HEK293 (cell line): ENCODE measurements at regions not wholly inside any gene's neighbourhood (a gene's known extent, or its start where the extent isn't known, plus 50 kb on each side); places are given as distances from the start of the nearest gene placed in this dataset.

Experiments
- CTCF ChIA-PET: fragments of 350-600 bp; formaldehyde crosslinking; extraction: SDS; loops from one replicate; lab custom pipeline; 2021; ENCODE audit warnings: antibody characterized with exemption; lab: Yijun Ruan, JAX
- POLR2A ChIA-PET: fragments of 300-600 bp; formaldehyde crosslinking; extraction: SDS; loops from one replicate; lab custom pipeline; 2020; ENCODE audit warnings: antibody characterized with exemption, inconsistent platforms; lab: Yijun Ruan, JAX
- H3K27ac ChIP-seq: fragments of 200-500 bp; sonication (Bioruptor generic); 2 replicates; pipeline ENCODE4 v1.5.1; 2014; ENCODE audit warnings: low read depth, low read length, control low read depth, inconsistent platforms; ENCODE audit errors: extremely low read depth
- H3K36me3 ChIP-seq, 2 experiments: fragments of 200-500 bp in 1 of 2; sonication (Bioruptor generic) in 1 of 2; 1 replicate in 1 of 2; 2 replicates in 1 of 2; pipeline ENCODE4 v1.5.1; 2014 to 2017; ENCODE audit warnings: inconsistent platforms in 2 of 2, low read length in 2 of 2; ENCODE audit not compliant: control insufficient read depth in 2 of 2, insufficient read depth in 1 of 2
- H3K4me1 ChIP-seq: fragments of 200-500 bp; sonication (Bioruptor generic); 2 replicates; pipeline ENCODE4 v1.5.1; 2014; ENCODE audit warnings: mild to moderate bottlenecking, low read length, inconsistent platforms; ENCODE audit not compliant: control insufficient read depth, insufficient read depth
- H3K4me3 ChIP-seq: 2 replicates; pipeline ENCODE4 v1.5.1; 2011; ENCODE audit warnings: low read depth, mild to moderate bottlenecking, control low read depth, low read length, moderate library complexity
- H3K9me3 ChIP-seq: fragments of 200-500 bp; sonication (Bioruptor generic); 2 replicates; pipeline ENCODE4 v1.5.1; 2014; ENCODE audit warnings: low read depth, low read length, inconsistent platforms; ENCODE audit not compliant: control insufficient read depth, insufficient read depth
- REST ChIP-seq: fragments of 450-650 bp; formaldehyde crosslinking; IDR thresholded peaks from 2 replicates; pipeline ENCODE4 v1.5.1; 2016; ENCODE audit warnings: missing biosample characterization, missing genetic modification characterization
- SCRT1 ChIP-seq: fragments of 450-650 bp; formaldehyde crosslinking; IDR thresholded peaks from 2 replicates; pipeline ENCODE4 v1.5.1; 2016; ENCODE audit warnings: missing biosample characterization, missing genetic modification characterization, borderline replicate concordance
- SP3 ChIP-seq: fragments of 450-650 bp; formaldehyde crosslinking; IDR thresholded peaks from 2 replicates; pipeline ENCODE4 v1.5.1; 2016; ENCODE audit warnings: missing biosample characterization, missing genetic modification characterization
- ZFHX2 ChIP-seq: fragments of 450-650 bp; formaldehyde crosslinking; conservative IDR thresholded peaks from 2 replicates; pipeline ENCODE4 v1.5.1; 2016; ENCODE audit warnings: missing biosample characterization, missing genetic modification characterization
- ZNF114 ChIP-seq: fragments of 450-650 bp; formaldehyde crosslinking; IDR thresholded peaks from 2 replicates; pipeline ENCODE4 v1.5.0; 2017; ENCODE audit warnings: missing biosample characterization, missing genetic modification characterization
- ZNF449 ChIP-seq: fragments of 450-650 bp; formaldehyde crosslinking; IDR thresholded peaks from 2 replicates; pipeline ENCODE4 v1.5.1; 2017; ENCODE audit warnings: missing biosample characterization, mild to moderate bottlenecking, missing genetic modification characterization, moderate library complexity
- ZNF513 ChIP-seq: fragments of 450-650 bp; IDR thresholded peaks from 2 replicates; pipeline ENCODE4 v1.5.1; 2018; ENCODE audit warnings: missing biosample characterization, missing genetic modification characterization
- ZNF549 ChIP-seq: fragments of 450-650 bp; IDR thresholded peaks from 2 replicates; pipeline ENCODE4 v1.5.1; 2018; ENCODE audit warnings: missing biosample characterization, missing genetic modification characterization, mild to moderate bottlenecking, inconsistent platforms, moderate library complexity
- ZNF626 ChIP-seq: fragments of 450-650 bp; sonication (Bioruptor Pico); formaldehyde crosslinking; IDR thresholded peaks from 2 replicates; pipeline ENCODE4 v1.5.1; 2018; ENCODE audit warnings: missing biosample characterization, missing genetic modification characterization, inconsistent platforms
- ZNF639 ChIP-seq: fragments of 450-650 bp; formaldehyde crosslinking; IDR thresholded peaks from 2 replicates; pipeline ENCODE4 v1.5.1; 2016; ENCODE audit warnings: missing biosample characterization, missing genetic modification characterization
- ZNF654 ChIP-seq: fragments of 450-650 bp; formaldehyde crosslinking; IDR thresholded peaks from 2 replicates; pipeline ENCODE4 v1.5.1; 2016; ENCODE audit warnings: low read depth, missing biosample characterization, missing genetic modification characterization
- ZNF707 ChIP-seq: fragments of 450-650 bp; formaldehyde crosslinking; IDR thresholded peaks from 2 replicates; pipeline ENCODE4 v1.5.1; 2016; ENCODE audit warnings: missing biosample characterization, missing genetic modification characterization
- TF ChIP-seq, protein P1 (sequence below): fragments of 450-650 bp; formaldehyde crosslinking; IDR thresholded peaks from 2 replicates; pipeline ENCODE4 v1.5.1; 2017; ENCODE audit warnings: missing biosample characterization, missing genetic modification characterization
- TF ChIP-seq, protein P2 (sequence below): fragments of 450-650 bp; formaldehyde crosslinking; IDR thresholded peaks from 2 replicates; pipeline ENCODE4 v1.5.1; 2016; ENCODE audit warnings: missing biosample characterization, missing genetic modification characterization

DNA sequence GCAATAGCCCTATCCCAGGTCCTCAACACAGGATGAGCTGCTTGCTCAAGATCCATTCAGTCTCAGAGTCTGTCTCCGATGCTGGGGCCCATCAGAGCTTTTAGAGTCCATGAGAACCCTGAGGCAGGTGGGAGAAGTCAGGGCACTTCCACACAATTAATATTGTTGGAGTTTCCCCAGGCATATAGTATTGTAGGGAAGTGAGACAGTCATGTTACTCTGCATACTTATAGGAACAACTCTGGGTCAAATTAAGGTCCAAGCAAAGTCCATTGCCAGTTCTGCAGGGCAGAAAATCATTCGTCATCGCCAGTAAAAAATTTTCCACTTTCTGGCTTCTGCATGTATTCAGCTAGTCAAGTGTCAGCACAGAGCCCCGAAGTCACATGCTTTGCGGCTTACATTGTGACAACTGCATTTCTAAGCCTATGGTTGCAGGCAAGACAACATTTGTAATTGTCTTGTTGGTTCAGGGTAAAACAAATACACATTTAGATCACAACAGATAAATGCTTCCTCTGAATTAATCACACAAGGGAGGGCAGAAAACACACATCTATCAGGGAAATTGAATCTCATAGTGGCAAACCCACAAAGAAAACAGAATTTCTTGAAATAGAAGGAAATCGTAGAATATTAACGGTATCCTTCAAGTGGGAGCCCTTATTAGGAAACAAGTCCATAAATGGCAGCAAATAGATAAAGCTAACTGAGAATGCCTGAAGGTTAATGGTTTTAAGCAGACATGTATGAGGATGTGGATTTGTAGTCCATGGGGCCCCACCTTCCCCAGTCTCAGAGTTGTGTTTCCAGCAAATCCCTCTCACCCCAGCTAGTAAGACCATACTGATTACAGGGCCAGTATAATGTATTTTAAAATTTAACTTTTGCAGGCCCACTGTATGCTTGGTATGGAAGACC lies 412.1 kb upstream of the RASGEF1B start (continued):
- no peak for TF ChIP-seq REST (tag by site-specific recombination)
- no peak for TF ChIP-seq ZNF114 (tag by site-specific recombination)
- TF ChIP-seq, protein P1, sequence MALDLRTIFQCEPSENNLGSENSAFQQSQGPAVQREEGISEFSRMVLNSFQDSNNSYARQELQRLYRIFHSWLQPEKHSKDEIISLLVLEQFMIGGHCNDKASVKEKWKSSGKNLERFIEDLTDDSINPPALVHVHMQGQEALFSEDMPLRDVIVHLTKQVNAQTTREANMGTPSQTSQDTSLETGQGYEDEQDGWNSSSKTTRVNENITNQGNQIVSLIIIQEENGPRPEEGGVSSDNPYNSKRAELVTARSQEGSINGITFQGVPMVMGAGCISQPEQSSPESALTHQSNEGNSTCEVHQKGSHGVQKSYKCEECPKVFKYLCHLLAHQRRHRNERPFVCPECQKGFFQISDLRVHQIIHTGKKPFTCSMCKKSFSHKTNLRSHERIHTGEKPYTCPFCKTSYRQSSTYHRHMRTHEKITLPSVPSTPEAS (tag by site-specific recombination): no peak
- TF ChIP-seq, all 188 proteins: peak for 0

DNA sequence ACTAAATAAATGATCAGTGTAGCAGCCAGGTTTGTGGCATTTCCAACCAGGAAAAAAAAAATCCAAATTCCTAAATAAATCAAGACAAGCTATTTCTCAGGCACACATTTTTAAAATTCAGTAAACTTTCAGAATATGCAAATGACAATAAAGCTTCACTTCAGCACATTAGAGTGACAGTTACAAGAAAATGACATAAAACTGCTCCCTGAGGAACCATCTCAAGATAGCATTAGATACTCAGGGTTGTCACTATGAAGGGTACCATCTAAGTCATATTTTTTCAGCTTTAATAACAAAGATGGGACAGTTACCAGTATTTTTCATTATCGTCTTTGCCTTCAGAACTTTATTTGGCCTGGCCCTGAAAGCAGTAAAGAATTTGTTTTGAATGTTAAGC lies 411.3 kb upstream of the RASGEF1B start:
- CTCF ChIA-PET: interaction anchor here (0.6 kb wide), 1 partner anchor 38 kb away, joined by 3 read pairs; no protein-coding TSS in a partner anchor

More for the DNA sequence above, 411.3 kb upstream of the RASGEF1B start:
- Histone ChIP-seq H3K4me1 (no peaks in the 10 kb centered on the region), H3K4me3 (no peak overlapping the region), H3K9me3 (no peaks in the 10 kb centered on the region), H3K27ac (no peak overlapping the region), H3K36me3 (no peaks in the 10 kb centered on the region)
- POLR2A ChIA-PET: no interaction called here
- no peak for TF ChIP-seq ZNF549
- TF ChIP-seq ZNF707 (tag by site-specific recombination): no peak
- TF ChIP-seq SP3 (tag by site-specific recombination): no peak
- no peak for TF ChIP-seq ZNF449 (tag by site-specific recombination)
- TF ChIP-seq ZNF639 (tag by site-specific recombination): no peak
- no peak for TF ChIP-seq ZNF626 (tag by site-specific recombination)
- TF ChIP-seq SCRT1 (tag by site-specific recombination): no peak
- no peak for TF ChIP-seq ZNF654 (tag by site-specific recombination)
- TF ChIP-seq ZNF513: no peak
- TF ChIP-seq ZFHX2 (tag by site-specific recombination): no peak
- TF ChIP-seq, protein P2, sequence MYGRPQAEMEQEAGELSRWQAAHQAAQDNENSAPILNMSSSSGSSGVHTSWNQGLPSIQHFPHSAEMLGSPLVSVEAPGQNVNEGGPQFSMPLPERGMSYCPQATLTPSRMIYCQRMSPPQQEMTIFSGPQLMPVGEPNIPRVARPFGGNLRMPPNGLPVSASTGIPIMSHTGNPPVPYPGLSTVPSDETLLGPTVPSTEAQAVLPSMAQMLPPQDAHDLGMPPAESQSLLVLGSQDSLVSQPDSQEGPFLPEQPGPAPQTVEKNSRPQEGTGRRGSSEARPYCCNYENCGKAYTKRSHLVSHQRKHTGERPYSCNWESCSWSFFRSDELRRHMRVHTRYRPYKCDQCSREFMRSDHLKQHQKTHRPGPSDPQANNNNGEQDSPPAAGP (tag by site-specific recombination): no peak
